GM19455 (cell line): ENCODE measurements at regions not wholly inside any gene's neighbourhood (a gene's known extent, or its start where the extent isn't known, plus 50 kb on each side); places are given as distances from the start of the nearest gene placed in this dataset.
A peak's percentile ranks its signal among the peaks of the same experiment; 100 is the strongest.
"Not testable (repeated sequence)": the region's sequence is repeated elsewhere in the genome, so short reads cannot be mapped to it uniquely, and the experiment has no call there.

Experiments
- ATAC-seq: cut with Tn5 transposase; IDR thresholded peaks from one replicate; pipeline ENCODE4 v1.9.1; 2021; ENCODE audit not compliant: unreplicated experiment

DNA sequence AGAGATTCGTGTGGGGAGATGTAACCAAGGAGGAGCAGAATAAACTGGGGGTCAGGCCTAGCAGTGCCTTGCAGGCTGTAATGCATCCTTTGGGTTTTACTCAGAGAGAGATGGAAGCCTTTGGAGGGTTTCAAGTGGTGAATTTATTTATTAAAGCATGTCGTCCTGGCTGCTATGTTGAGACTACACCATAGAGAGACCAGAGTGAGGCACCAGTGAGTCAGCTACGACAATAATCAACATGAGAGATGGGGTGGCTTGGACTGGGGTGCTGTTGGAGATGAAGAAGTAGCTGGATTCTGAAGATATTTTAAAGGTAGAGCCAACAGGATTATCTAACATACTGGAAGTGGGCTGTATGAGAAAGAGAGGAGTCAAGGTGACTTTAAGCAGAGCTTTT lies 335.3 kb upstream of the ARHGEF26 start:
- ATAC-seq = no peak

DNA sequence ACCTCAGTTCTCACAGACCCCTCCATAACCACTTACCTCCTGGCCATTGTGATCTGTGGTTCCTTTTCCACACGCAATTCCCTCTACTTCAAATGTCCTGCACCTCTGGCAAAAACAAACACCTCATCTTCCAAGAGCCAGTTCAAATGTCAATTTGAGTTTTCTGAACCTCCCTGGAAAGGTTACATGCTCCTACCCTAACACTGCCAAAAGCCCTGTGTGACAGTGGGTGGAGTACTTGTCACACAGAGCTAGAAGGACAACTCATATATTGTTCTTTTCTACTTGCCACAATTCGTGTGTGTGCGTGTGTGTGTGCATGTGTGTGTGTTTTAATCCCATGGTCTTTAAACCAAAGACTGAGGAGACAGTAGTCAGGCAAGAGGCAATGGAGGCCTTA lies 331.8 kb upstream of the ARHGEF26 start:
- ATAC-seq = no peak

DNA sequence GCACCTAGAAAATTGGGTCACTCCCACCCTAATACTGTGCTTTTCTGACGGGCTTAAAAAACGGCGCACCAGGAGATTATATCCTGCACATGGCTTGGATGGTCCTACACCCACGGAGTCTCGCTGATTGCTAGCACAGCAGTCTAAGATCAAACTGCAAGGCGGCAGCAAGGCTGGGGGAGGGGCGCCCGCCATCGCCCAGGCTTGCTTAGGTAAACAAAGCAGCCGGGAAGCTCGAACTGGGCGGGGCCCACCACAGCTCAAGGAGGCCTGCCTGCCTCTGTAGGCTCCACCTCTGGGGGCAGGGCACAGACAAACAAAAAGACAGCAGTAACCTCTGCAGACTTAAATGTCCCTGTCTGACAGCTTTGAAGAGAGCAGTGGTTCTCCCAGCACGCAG lies 324.1 kb upstream of the ARHGEF26 start:
- not testable (repeated sequence) for ATAC-seq

DNA sequence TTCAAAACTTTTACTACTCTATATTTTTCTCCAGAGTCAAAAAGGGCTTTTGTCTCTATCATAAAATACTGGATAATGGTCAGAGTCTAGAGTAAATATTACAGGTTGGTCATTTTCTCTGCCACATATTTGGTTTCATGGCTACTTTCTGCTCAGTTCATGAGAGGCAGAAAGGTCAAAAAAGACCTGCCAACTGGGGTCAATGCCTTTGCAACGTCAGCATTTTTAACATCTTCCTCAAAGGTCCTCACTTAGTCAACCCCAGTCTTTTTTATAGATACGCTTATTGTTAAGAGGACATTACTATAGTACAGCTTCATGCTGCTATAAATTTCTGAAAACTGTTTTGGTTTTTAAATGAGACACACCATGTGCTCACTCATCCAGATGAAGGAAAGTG lies 312.1 kb upstream of the ARHGEF26 start:
- no peak for ATAC-seq

DNA sequence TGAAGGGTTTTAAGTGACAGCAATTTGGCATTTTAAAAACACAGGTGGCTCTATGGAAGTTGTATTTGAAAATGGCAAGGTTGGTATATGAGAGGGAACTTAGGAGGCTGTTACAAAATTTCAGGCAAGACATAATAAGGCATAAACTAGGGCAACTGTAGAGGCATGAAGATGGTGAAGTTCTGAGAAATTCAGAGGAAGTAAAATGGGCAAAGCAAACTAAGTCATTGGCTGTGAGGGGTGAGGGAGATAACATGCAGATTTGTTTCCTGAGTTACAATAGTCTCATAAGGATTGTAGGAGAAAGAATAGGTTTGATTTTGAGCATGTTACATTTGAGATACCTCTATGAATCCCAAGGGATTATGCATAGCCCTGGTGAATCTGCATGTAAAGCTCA lies 302.9 kb upstream of the ARHGEF26 start:
- ATAC-seq = no peak

DNA sequence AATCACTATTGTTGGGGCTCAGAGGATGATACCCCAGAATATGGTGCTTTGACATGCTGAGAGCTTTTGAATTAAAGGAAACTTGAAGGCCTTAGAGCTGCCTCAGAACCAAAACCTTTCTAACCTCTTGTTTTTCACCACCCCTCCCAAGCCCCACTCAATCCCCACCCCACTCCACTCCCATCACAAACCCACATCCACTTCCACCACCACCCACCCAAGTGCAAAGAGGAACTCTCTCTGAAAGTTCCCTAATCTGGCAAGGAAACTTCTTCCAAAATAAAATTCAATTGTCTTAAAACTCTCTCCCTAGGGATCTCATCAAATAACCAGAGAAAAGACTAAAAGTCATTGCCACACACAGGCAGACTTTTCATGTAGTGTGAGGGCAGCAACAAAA lies 301.2 kb upstream of the ARHGEF26 start:
- ATAC-seq = no peak

DNA sequence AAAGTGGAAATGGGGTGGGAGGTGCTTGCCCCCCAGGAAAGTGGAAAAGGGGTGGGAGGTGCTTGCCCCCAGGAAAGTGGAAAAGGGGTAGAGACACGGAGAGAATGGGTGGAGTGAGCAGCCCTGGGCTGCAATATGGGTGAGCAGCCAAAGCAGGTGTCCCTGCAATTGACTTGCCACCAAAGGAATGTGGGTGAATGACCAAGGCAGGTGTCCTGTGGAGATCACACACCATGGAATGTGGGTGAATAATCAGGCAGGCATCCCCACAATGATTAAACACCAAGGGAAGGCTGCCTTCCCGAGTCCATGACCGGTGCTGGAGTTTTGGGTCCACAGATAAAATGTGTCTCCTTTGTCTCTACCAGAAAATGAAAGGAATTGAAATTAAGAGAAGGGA lies 292.8 kb upstream of the ARHGEF26 start:
- ATAC-seq = not testable (repeated sequence)

DNA sequence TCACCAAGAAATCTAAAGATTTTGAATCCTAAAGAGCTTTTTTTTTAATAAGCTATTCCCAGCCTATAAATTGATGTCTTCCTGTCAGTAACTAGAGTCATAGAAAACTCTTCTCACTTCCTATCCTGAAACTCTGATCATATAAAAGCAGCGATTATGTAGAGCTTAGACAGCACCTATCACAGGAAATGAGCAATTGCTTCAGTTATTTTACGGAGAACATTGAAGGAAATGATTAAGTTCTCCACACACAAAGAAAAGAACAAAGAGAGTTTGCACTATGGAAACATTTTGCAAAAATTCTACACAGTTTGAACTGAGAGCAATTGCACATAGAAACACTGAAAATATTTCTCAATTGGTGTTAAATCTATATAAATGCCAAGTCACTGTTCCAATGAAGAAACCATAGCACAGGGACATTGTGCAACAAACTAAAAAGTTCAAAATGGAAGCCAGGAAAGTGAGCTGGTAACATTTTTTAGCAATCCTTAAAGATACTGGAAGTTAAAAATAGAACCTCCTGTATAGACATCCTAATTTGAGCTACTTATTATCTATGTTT lies 291.5 kb upstream of the ARHGEF26 start:
- no peak for ATAC-seq

DNA sequence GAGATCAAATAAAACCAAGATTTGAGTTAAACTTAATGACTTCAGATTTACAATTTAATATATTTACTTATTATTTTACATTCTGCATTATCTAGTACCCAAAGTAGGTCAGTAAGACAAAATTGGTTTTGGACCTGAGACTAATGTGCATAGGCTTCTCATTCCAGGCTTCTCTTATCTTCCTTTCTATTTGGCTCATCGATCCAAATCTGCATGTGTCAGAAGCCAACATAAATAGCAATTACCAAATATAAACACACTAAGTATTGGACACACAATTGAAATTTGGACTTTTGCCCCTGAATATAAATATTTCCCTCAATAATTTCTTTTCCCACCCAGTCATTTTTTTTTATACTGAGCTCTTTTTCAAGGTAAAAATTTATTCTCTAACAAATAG lies 290.6 kb upstream of the ARHGEF26 start:
- no peak for ATAC-seq

DNA sequence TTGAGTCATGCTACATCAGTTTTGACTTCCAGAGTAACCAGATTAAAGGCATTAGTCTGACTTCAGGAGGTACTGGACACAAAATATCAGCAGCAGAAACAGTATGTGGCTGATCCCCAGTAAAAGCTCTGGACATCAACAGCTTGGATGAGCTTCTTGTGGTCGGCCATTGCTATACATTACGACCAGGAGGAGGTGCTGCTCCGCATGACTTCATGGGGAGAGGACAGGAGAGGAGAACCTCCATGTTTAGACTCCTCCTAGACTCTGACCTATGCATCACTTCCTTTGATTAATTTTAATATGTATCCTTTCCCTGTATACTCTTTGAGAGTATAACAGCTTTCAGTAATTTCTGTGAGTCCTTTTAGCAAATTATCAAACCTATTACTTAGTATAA lies 285.6 kb upstream of the ARHGEF26 start:
- no peak for ATAC-seq

DNA sequence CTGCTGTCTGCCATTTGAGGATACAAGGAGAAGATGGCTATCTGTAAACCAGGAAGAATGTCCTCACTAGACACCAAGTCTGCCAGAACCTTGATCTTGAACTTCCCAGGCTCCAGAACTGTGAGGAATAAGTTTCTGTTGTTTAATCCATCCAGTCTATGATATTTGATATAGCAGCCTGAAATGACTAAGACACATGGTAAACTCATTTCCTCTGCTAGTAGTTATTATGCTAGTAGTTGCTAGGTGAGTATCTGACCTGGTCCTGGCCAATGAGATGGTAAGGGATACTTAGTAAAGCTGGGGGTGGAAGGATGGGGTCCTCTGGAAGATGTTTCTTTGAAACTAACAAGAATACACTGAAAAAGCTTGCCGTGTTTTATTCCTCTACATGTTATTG lies 280.7 kb upstream of the ARHGEF26 start:
- ATAC-seq = no peak

DNA sequence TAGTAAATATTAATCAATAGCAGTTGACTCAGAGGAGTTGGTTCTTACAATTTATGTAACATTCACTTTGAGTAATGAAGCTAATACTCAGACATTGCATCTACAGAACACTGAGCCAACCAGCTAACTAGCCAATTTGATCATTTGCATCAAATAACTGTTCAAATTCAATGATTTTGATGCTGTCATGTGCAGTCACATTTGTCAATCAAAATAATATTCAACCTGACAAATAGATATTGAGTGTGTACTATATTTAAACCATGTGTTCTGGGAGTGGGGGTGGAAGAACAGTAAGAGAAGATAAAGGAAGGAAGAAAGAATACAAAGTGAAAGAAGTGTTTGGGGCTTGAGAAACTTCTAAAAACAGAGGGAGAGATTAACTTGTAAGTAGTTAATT lies 277.2 kb upstream of the ARHGEF26 start:
- no peak for ATAC-seq

DNA sequence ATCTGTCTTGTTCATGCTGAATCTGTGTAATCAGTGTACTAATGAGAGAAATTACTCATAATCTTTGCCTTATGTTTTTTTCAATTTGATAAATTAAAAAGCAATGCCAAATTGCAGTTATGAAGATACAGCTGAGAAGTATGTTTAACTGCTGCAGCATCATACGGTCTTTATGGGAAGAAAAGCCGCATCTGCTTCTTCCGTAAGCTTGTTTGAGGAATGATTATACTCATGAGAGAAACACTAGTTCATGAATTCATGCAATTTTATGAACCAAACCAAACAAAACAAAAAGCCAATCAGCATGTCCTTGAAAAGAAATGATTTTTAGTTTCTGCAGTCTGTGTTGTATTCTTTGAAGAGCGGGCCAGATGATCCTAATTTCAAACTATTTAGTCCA lies 275.9 kb upstream of the ARHGEF26 start:
- ATAC-seq = no peak

DNA sequence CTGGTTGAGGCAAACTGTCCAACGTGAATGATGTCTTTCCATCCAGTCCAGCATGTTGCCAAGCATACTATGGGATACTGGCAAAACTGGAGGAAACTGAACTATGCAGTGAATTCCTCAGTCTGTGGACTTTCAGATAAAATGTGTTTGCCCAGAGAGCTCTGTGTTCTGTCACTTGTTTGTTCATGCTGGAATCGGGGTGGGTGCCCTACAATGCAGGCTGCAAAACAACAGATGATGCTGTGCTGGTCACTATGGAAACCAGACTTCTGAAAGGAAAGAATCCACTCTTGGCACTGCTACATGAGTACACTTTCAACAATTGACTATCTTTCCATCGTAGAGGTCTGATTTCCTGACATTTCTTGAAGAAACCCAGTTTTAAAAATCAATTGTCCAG lies 272.5 kb upstream of the ARHGEF26 start:
- ATAC-seq = no peak

DNA sequence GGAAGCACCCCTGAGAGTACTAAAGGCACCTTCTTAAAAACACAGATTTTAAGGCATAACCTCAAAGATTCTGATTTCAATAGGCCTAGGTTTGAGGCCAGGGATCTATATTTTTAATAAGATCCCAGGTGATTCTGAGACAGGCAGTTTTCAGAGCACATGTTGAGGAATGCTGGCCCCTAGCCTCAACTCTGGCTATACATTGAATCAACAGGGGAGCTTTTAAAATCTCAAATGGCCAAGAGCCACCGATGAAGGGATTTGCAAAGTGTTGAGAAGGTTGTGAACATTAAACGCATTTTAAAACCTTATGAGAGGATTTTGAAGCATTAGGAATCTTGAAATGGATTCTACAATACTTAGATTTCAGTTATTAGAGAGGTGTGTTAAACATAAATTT lies 268.8 kb upstream of the ARHGEF26 start:
- no peak for ATAC-seq

DNA sequence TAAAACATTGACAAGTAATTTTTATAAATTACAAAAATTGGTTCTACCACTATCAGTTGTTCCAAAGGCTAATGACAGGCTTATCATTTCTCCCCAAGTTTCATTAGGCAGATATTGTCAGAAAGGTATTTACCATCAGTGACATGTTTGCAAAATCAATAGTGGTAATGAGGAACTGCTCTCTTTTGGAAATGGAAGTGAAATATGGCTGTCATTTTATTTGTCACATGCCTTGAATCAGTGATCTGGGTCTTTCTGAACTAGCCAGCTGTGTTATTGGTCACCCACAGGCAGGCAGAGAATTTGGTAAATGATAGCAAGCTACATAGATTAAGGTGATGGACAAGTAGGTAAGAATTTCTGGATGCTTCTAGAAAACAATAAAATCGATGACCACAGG lies 268.0 kb upstream of the ARHGEF26 start:
- ATAC-seq = no peak

DNA sequence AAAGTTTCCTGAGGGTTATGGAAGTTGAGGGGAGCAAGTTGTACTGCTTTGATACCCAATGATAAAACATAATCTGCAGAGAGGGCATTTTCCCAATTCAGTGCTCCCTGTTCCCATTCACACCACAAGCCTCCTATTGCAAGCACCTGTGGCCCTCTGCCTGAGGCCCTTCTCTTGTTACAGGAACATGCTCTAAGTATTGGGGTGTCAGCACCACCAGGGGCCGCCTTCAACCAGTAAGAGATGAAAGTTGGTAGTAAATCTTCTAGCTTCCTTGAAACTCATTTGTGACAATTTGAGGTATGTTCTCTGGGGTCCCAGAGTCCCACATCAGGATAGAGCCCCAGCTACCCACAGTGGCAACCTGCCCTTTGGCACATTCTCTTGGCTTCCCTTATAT lies 265.4 kb upstream of the ARHGEF26 start:
- ATAC-seq = peak; percentile 67

DNA sequence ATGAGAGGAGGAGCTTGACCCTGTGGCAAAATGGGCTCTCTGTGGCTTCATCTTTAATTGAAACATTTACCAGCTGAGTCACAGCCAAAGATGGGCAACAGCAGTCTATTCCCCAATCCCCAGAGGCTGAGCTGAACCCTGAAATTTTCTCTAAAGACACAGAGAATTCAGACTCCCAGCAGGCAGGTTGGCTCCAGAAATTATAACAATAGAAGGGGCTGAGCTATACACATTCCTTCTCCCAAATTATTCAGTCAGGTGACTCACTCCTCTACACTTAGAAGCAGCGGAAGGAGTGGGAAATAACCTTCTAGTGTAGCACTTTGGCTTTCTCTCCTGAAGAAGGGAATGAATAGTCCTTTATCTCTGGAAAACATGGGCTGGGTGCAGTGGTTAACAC lies 264.3 kb upstream of the ARHGEF26 start:
- no peak for ATAC-seq

DNA sequence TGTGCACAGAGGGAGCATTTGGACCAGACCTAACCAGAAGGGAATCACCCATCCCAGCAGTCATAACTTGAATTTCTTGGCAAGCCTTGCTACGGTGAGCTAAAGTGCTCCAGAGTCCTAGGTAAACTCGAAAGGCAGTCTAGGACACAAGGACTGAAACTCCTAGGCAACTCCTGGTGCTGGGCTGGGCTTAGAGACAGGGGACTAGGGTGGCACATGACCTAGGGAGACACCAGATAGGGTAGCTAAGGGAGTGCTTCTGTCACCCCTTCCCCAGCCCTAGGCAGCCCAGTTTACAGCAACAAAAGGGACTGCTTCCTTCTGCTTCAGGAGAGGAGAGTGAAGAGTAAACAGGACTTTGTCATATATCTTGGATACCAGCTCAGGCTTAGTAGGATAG lies 256.4 kb upstream of the ARHGEF26 start:
- no peak for ATAC-seq

DNA sequence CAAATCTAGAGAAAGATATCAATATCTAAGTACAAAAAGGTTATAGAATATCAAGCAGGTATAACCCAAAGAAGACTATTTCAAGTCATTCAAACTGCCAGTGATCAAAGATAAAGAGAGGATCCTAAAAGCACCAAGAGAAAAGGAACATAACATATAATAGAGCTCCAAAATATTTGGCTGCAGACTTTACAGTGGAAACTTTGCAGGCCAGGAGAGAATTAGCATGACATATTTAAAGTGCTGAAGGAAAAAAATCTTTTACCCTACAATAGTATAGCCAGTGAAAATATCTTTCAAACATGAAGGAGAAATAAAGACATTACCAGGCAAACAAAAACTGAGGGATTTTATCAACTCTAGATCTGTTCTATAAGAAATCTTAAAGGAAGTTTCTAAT lies 254.3 kb upstream of the ARHGEF26 start:
- no peak for ATAC-seq

DNA sequence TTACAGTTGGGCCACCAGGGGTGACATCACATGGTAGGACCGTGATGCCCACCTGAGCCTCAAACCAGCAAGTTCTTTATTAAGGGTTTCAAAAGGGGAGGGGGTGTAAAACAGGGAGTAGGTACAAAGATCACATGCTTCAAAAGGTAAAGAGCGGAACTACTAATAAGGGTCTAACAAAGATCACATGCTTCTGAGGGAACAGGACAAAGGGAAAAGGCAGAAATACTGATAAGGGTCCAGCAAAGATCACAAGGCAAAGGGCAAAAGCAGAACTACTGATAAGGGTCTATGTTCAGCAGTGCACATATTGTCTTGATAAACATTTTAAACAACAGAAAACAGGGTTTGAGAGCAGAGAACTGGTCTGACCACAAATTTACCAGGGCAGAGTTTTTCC lies 246.8 kb upstream of the ARHGEF26 start:
- ATAC-seq = not testable (repeated sequence)

DNA sequence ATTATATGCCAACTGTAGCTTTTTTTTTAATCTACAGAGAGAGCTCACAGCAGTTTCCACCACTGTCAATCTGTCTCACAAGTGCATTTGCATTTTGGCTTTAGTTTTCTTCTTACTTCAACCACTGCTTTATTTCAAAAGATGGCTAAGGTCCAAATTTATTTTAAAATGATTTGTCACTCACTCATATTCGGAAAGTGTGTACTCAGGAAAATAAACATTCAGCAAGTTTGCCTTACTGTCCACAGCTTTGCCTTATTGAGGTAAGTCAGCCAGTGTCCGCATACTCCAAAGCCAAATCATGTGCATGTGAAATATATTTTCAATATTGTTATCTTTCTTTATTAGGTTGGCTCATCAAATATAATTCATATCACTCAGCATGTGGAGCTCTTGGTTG lies 240.7 kb upstream of the ARHGEF26 start:
- no peak for ATAC-seq

DNA sequence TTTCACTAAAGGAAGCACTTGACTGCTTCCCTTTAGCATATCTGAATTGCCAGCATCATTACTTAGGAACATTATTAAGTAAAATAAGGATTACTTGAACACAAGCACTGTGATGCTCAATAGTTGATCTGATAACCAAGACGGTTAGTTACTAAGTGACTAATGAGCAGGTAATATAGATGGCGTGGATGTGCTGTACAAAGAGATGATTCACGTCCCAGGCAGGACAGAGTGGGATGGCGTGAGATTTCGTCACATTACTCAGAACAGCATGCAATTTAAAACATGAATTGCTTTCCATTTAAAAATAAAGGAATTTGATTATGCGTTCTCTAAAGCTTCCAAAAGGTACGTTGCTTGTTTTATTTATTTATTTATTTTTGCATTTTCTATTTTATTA lies 240.0 kb upstream of the ARHGEF26 start:
- no peak for ATAC-seq

DNA sequence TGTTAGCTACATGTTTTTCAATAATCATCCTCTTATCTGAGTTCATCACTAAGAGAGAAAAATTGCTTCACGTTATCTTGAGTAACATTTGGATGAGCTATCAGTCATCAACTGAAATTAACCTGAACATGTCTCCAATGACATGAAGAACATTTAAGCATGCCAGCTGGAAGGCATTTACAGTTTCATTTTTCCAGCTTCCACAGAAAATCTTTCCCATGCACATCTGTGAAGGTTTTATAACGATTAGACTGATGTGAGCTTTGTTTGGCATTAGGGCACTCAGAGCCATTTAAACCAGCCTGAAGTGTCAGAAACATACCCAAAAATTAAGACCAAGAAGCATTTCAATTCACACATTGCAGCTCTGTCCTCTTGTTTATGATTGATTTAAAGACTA lies 235.8 kb upstream of the ARHGEF26 start:
- ATAC-seq = no peak
